NCI-H2227 (cell line): ENCODE measurements at regions not wholly inside any gene's neighbourhood (a gene's known extent, or its start where the extent isn't known, plus 50 kb on each side); places are given as distances from the start of the nearest gene placed in this dataset.

Experiments used
- DNase-seq: peaks from one replicate; lab custom pipeline; 2025; ENCODE audit not compliant: unreplicated experiment; lab: John Stamatoyannopoulos, UW

GRCh38 chr11:131297441-131297840 lies 73.0 kb upstream of the NTM start:
- DNase-seq: no peak

DNA sequence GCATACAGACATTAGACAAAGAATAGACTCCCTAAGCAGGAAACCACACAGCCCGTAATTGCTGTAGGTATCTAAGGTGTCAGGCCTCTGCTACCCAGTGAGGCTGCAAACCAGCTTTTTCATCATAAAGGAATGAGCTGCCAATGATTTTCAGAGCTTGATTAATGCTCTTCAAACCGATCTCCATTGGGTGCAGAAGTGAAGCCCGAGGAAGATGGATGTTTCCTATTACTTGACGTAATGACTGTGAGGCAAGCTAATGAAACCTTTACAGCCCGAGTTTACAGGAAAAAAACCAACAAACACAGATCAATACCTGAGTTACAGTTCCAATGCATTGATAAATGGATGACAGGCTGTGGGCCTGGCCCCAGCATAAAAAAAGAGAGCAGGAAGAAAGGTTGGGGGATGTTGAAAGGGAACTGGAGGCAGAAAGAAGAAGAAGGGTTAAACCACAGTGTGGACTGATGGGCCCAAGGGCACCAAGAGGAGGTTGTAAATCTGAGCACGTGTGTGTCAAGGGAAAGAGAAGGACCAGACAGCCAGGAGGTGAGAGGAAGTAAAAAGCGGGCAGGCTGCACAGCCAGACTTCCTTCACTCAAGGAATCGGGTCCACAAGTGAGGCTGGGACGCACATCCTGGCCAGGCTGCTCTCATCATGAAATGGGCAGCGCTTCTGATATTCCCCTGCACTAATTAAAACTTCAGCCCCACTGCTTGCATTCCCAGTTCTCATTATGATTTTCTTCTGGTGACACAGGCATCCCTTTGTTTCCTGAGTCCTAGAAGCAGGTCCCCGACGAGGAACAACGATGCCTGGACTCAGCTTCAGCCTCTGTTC lies 70.6 kb upstream of the NTM start:
- DNase-seq: no peak

DNA sequence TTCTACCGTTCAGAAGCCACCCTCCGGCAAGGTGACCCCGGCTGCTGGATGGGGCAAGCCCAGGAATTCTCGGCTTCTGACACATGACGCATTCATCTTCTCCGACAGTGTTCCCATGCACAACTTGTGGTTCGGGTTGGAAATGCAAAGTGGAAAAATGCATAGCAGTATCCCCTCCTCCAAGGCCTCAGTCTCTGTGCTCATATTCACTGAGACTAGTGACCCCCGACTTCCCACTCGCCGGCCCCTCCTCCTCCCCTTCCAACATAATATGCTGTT lies 70.0 kb upstream of the NTM start:
- DNase-seq: no peak

DNA sequence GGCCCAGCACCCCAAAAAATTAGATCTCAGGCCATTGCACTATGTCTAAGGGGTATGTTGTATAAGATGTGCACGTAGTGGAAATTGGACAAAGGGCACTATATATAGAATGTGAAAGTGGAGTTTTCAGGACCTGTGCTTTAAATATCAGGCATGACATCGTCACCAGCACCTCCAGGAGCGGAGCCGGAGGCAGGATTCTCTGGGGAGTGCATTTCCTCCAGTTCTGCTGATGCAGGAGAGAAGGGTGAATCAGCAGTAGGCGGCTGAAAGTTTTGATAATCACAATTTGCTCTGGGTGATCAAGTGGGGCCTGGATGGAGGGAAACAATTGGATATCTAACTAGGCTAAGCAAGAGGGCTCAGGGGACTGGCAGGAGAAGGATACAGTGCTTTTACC lies 69.1 kb upstream of the NTM start:
- DNase-seq: no peak

DNA sequence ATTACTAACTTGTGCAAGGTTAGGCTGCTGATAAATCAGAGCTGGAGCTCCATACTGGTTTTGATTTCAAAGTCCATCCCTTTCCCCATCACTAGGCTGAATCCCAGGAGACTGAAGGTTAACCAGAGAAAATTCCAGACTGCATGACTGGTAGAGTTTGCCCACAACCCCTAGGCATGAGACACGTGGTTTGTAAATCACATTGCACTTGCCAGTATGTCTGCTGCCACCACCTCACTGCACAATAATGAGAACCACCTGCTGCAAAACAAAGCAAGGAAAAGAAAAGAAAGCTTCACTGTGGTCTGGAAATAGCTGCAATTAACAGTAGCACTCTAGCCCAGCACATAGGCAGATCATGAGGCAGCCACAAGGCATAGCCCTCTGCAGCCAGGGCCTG lies 67.6 kb upstream of the NTM start:
- DNase-seq: no peak

- no peak for DNase-seq
Observed at GRCh38 chr11:131303611-131304119, 66.8 kb upstream of the NTM start.

DNA sequence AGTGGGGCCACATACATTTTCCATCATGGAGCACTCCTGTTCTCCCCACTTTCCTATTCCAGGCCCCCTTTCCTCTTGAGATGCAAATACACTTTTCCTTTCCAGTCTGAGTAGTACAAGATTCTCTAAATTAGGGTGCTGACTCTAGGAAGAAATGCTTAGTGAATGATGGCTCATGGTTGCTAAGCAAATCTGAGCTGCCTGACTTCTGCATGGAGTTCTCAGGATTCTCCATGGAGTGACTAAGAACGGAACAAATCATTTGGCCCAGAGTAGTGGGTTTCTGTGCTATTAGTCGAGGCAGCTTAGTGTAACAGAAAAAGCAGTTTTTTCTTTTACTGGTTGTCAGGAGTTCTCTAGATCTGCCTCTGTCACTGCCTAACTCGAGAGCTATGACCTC lies 65.4 kb upstream of the NTM start:
- no peak for DNase-seq

DNA sequence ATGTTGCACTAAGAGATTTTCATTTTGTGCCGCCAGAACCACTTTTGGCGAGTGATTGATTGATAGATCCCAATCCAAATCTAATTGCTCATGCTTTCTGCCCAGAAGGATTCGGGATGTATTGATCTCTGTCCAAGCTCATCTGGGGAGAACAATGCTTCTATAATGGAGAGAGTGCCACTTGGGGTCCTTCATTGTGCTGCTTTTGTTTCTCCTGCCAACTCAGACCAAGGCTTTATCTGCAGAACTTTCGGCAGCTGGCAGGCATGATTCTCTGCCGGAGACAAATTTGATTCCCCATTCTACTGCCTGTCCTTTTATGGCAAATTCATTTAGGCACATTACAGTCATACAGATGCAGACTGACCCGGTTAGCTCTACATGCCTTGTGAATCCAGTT lies 62.9 kb upstream of the NTM start:
- no peak for DNase-seq

DNA sequence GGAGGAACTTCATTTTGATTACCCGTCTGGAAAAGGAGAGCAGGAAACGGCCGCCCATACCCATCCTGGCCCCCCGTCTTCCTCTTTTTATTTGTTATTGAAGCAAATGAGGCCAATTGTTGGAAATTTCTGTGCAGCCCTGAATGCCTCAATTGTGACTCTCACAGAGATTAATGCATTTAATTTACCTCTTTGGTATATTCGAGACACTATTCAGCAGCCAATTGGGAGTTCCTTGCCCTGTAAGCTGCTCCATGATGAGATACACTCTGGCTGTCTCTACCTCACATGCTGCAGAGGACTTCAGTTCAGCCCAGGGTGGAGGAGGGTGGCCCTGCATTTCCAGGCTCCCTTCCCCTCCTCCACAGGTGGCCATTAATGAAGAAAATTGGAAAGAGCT lies 60.6 kb upstream of the NTM start:
- no peak for DNase-seq

DNA sequence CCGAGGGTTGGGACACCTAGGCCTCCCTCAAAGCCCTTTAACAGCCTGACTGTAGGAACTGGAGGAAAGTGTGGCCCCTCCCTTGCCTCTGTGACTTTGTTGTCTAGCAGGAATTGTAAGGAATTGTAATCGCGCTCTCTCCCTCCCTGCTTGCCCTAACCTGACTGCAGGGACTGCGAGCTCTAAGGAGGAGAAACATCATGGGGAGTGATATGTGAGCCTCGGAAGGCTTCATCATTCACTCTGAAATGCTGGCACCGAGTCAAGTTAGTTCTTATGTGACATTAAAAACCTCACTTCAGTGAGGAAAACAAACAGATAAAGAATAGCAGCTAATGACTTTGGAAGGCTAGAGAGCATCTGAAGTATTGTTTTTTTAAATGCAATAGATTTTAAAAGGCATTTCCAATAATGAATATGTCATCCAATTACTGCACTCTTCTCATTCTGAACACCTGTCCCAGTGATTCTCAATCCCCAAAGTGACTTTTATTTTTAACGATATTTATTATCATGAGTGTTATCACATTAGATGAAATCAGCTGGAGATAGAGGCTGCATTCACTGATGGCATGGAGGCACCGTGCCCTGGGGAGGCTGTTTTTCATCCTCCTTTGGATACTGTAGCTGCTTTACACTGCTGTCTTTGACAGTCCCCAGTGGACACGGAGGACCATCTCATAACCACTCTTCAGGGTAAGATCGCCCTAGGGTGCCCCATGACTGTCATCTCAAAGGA lies 58.5 kb upstream of the NTM start:
- peak; percentile 22 for DNase-seq
